ENCODE measurements at regions not wholly inside any gene's neighbourhood (a gene's known extent, or its start where the extent isn't known, plus 50 kb on each side); places are given as distances from the start of the nearest gene placed in this dataset.

GRCh38 chr5:100667161-100667630 is 132.0 kb downstream of the FAM174A start:
- TF ChIP-seq EZH2 (IDR thresholded peaks at IDR 0.05) (no peak), POLR2AphosphoS5 (IDR thresholded peaks at IDR 0.05; ENCODE audit: borderline replicate concordance, low read depth, low read length) (no peak)

All from SK-N-MC (cell line).